ENCODE measurements at regions not wholly inside any gene's neighbourhood (a gene's known extent, or its start where the extent isn't known, plus 50 kb on each side); places are given as distances from the start of the nearest gene placed in this dataset.

DNA sequence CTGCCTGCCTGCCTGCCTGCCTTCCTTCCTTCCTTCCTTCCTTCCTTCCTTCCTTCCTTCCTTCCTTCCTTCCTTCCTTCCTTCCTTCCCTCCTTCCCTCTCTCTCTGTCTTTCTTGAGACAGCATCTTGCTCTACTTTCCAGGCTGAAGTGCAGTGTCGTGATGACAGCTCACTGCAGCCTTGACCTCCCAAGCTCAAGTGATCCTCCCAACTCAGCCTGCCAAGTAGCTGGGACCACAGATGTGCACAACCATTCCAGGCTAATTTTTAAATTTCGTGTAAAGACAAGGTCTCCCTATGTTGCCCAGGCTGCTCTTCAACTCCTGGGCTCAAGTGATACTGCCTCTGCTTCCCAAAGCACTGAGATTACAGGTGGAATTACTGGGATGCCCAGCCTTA lies 328.2 kb upstream of the SORL1-AS1 start:
- no peak overlapping the region for H3K4me3 ChIP-seq
- Mint-ChIP-seq H3K4me1 (no peaks in the 10 kb centered on the region), H3K27ac (no peak overlapping the region), H3K36me3 (no peaks in the 10 kb centered on the region), H3K27me3 (ENCODE audit: insufficient read depth, low read depth) (peaks cover 2% of the 10 kb centered on the region), H3K9me3 (peaks cover 13% of the 10 kb centered on the region), H3K4me3 (no peak overlapping the region)
- no peaks in the 10 kb centered on the region for H3K4me1 ChIP-seq
- H3K36me3 ChIP-seq = no peaks in the 10 kb centered on the region
- no peaks in the 10 kb centered on the region for H3F3A ChIP-seq (ENCODE audit: low read depth)
- H3K27ac ChIP-seq = no peak overlapping the region
- H3K9me3 ChIP-seq (ENCODE audit: low read depth) = no peaks in the 10 kb centered on the region
- TF ChIP-seq EZH2phosphoT487 (IDR thresholded peaks at IDR 0.05) (no peak), CTCF (IDR thresholded peaks at IDR 0.05) (no peak), EZH2 (IDR thresholded peaks at IDR 0.05) (no peak)
- H3K4me2 ChIP-seq = no peak overlapping the region
- no peaks in the 10 kb centered on the region for H3K27me3 ChIP-seq
- H2AFZ ChIP-seq (replicated peaks) = no peak overlapping the region
- no peaks in the 10 kb centered on the region for H3K79me2 ChIP-seq (ENCODE audit: low read depth)
- no peak for DNase-seq (ENCODE audit: low spot score)
- H3K9ac ChIP-seq = no peak overlapping the region
- H4K20me1 ChIP-seq (ENCODE audit: low read depth) = no peaks in the 10 kb centered on the region

- no peak overlapping the region for H3K4me3 Mint-ChIP-seq
- TF ChIP-seq CTCF (IDR thresholded peaks at IDR 0.05) = no peak
- TF ChIP-seq EZH2phosphoT487 (IDR thresholded peaks at IDR 0.05) = no peak
- TF ChIP-seq EZH2 (IDR thresholded peaks at IDR 0.05) = no peak
- Histone ChIP-seq H3K4me3 (no peak overlapping the region), H3K79me2 (ENCODE audit: low read depth) (no peaks in the 10 kb centered on the region), H2AFZ (replicated peaks) (no peak overlapping the region), H3K4me1 (no peaks in the 10 kb centered on the region), H4K20me1 (ENCODE audit: low read depth) (no peaks in the 10 kb centered on the region), H3K4me2 (no peak overlapping the region), H3K27ac (no peak overlapping the region), H3K27me3 (no peaks in the 10 kb centered on the region), H3K9me3 (ENCODE audit: low read depth) (no peaks in the 10 kb centered on the region), H3F3A (ENCODE audit: low read depth) (no peaks in the 10 kb centered on the region), H3K9ac (no peak overlapping the region), H3K36me3 (no peaks in the 10 kb centered on the region)
- H3K4me1 Mint-ChIP-seq = no peaks in the 10 kb centered on the region
- no peak for DNase-seq (ENCODE audit: low spot score)
- H3K27me3 Mint-ChIP-seq (ENCODE audit: insufficient read depth, low read depth) = no peaks in the 10 kb centered on the region
- no peaks in the 10 kb centered on the region for H3K36me3 Mint-ChIP-seq
- peaks cover 2% of the 10 kb centered on the region for H3K9me3 Mint-ChIP-seq
- H3K27ac Mint-ChIP-seq = no peak overlapping the region
Measured at GRCh38 chr11:121777056-121777455, 324.3 kb upstream of the SORL1-AS1 start.

GRCh38 chr11:121775276-121775675 lies 322.5 kb upstream of the SORL1-AS1 start:
- no peaks in the 10 kb centered on the region for H3K27me3 Mint-ChIP-seq (ENCODE audit: insufficient read depth, low read depth)
- no peaks in the 10 kb centered on the region for H3K36me3 ChIP-seq

More at GRCh38 chr11:121775276-121775675, 322.5 kb upstream of the SORL1-AS1 start:
- no peak overlapping the region for H3K9ac ChIP-seq
- H3K27ac ChIP-seq = no peak overlapping the region
- H3K4me2 ChIP-seq = no peak overlapping the region
- H3F3A ChIP-seq (ENCODE audit: low read depth) = no peaks in the 10 kb centered on the region
- Mint-ChIP-seq H3K4me3 (no peak overlapping the region), H3K4me1 (no peaks in the 10 kb centered on the region), H3K9me3 (no peaks in the 10 kb centered on the region), H3K36me3 (no peaks in the 10 kb centered on the region), H3K27ac (no peak overlapping the region)
- no peaks in the 10 kb centered on the region for H3K79me2 ChIP-seq (ENCODE audit: low read depth)
- no peaks in the 10 kb centered on the region for H3K4me1 ChIP-seq
- H4K20me1 ChIP-seq (ENCODE audit: low read depth) = no peaks in the 10 kb centered on the region
- H3K27me3 ChIP-seq = no peaks in the 10 kb centered on the region
- H3K4me3 ChIP-seq = no peak overlapping the region
- no peaks in the 10 kb centered on the region for H3K9me3 ChIP-seq (ENCODE audit: low read depth)
- no peak overlapping the region for H2AFZ ChIP-seq (replicated peaks)
- TF ChIP-seq CTCF (IDR thresholded peaks at IDR 0.05) = no peak
- TF ChIP-seq EZH2phosphoT487 (IDR thresholded peaks at IDR 0.05) = no peak
- TF ChIP-seq EZH2 (IDR thresholded peaks at IDR 0.05) = no peak
- DNase-seq (ENCODE audit: low spot score) = no peak
